HEK293 (cell line): ENCODE measurements at regions not wholly inside any gene's neighbourhood (a gene's known extent, or its start where the extent isn't known, plus 50 kb on each side); places are given as distances from the start of the nearest gene placed in this dataset.

Source experiments
- CTCF ChIA-PET: fragments of 350-600 bp; formaldehyde crosslinking; extraction: SDS; loops from one replicate; lab custom pipeline; 2021; ENCODE audit warnings: antibody characterized with exemption; lab: Yijun Ruan, JAX
- POLR2A ChIA-PET: fragments of 300-600 bp; formaldehyde crosslinking; extraction: SDS; loops from one replicate; lab custom pipeline; 2020; ENCODE audit warnings: antibody characterized with exemption, inconsistent platforms; lab: Yijun Ruan, JAX
- H3K27ac ChIP-seq: fragments of 200-500 bp; sonication (Bioruptor generic); 2 replicates; pipeline ENCODE4 v1.5.1; 2014; ENCODE audit warnings: low read depth, low read length, control low read depth, inconsistent platforms; ENCODE audit errors: extremely low read depth
- H3K36me3 ChIP-seq, 2 experiments: fragments of 200-500 bp in 1 of 2; sonication (Bioruptor generic) in 1 of 2; 1 replicate in 1 of 2; 2 replicates in 1 of 2; pipeline ENCODE4 v1.5.1; 2014 to 2017; ENCODE audit warnings: inconsistent platforms in 2 of 2, low read length in 2 of 2; ENCODE audit not compliant: control insufficient read depth in 2 of 2, insufficient read depth in 1 of 2
- H3K4me1 ChIP-seq: fragments of 200-500 bp; sonication (Bioruptor generic); 2 replicates; pipeline ENCODE4 v1.5.1; 2014; ENCODE audit warnings: mild to moderate bottlenecking, low read length, inconsistent platforms; ENCODE audit not compliant: control insufficient read depth, insufficient read depth
- H3K4me3 ChIP-seq: 2 replicates; pipeline ENCODE4 v1.5.1; 2011; ENCODE audit warnings: low read depth, mild to moderate bottlenecking, control low read depth, low read length, moderate library complexity
- H3K9me3 ChIP-seq: fragments of 200-500 bp; sonication (Bioruptor generic); 2 replicates; pipeline ENCODE4 v1.5.1; 2014; ENCODE audit warnings: low read depth, low read length, inconsistent platforms; ENCODE audit not compliant: control insufficient read depth, insufficient read depth
- GLI2 ChIP-seq: fragments of 450-650 bp; formaldehyde crosslinking; IDR thresholded peaks from 2 replicates; pipeline ENCODE4; 2017; ENCODE audit warnings: missing biosample characterization, missing genetic modification characterization, low read depth, borderline replicate concordance
- KLF1 ChIP-seq: fragments of 450-650 bp; formaldehyde crosslinking; IDR thresholded peaks from 2 replicates; pipeline ENCODE4 v1.5.1; 2016; ENCODE audit warnings: missing biosample characterization, missing genetic modification characterization
- KLF10 ChIP-seq: fragments of 450-650 bp; IDR thresholded peaks from 2 replicates; pipeline ENCODE4 v1.5.1; 2018; ENCODE audit warnings: missing biosample characterization, mild to moderate bottlenecking, missing genetic modification characterization
- MYNN ChIP-seq: fragments of 450-650 bp; formaldehyde crosslinking; IDR thresholded peaks from 2 replicates; pipeline ENCODE4 v1.5.1; 2016; ENCODE audit warnings: missing biosample characterization, missing genetic modification characterization, borderline replicate concordance
- YY1 ChIP-seq: fragments of 450-650 bp; formaldehyde crosslinking; IDR thresholded peaks from 2 replicates; pipeline ENCODE4 v1.5.1; 2018; ENCODE audit warnings: missing biosample characterization, missing genetic modification characterization
- ZBTB8A ChIP-seq: fragments of 450-650 bp; formaldehyde crosslinking; IDR thresholded peaks from 2 replicates; pipeline ENCODE4 v1.5.1; 2016; ENCODE audit warnings: missing biosample characterization, missing genetic modification characterization
- ZFP37 ChIP-seq: fragments of 450-650 bp; formaldehyde crosslinking; IDR thresholded peaks from 2 replicates; pipeline ENCODE4 v1.5.1; 2016; ENCODE audit warnings: missing biosample characterization, missing genetic modification characterization
- ZNF138 ChIP-seq: fragments of 450-650 bp; formaldehyde crosslinking; IDR thresholded peaks from 2 replicates; pipeline ENCODE4 v1.5.1; 2016; ENCODE audit warnings: missing biosample characterization, missing genetic modification characterization, borderline replicate concordance
- ZNF16 ChIP-seq: fragments of 450-650 bp; formaldehyde crosslinking; IDR thresholded peaks from 2 replicates; pipeline ENCODE4 v1.5.1; 2016; ENCODE audit warnings: low read depth, missing biosample characterization, missing genetic modification characterization
- ZNF394 ChIP-seq: fragments of 450-650 bp; formaldehyde crosslinking; IDR thresholded peaks from 2 replicates; pipeline ENCODE4 v1.5.1; 2016; ENCODE audit warnings: missing biosample characterization, missing genetic modification characterization, mild to moderate bottlenecking, moderate library complexity, borderline replicate concordance
- ZNF433 ChIP-seq: fragments of 450-650 bp; formaldehyde crosslinking; IDR thresholded peaks from 2 replicates; pipeline ENCODE4 v1.5.1; 2016; ENCODE audit warnings: missing biosample characterization, missing genetic modification characterization, low read depth
- ZNF501 ChIP-seq: fragments of 450-650 bp; formaldehyde crosslinking; IDR thresholded peaks from 2 replicates; pipeline ENCODE4 v1.5.1; 2016; ENCODE audit warnings: missing biosample characterization, missing genetic modification characterization
- ZNF555 ChIP-seq: fragments of 450-650 bp; formaldehyde crosslinking; conservative IDR thresholded peaks from 2 replicates; pipeline ENCODE4 v1.5.1; 2017; ENCODE audit warnings: missing biosample characterization, mild to moderate bottlenecking, missing genetic modification characterization, inconsistent platforms
- ZNF558 ChIP-seq: fragments of 450-650 bp; formaldehyde crosslinking; IDR thresholded peaks from 2 replicates; pipeline ENCODE4 v1.5.1; 2016; ENCODE audit warnings: missing biosample characterization, missing genetic modification characterization
- ZNF571 ChIP-seq: fragments of 450-650 bp; formaldehyde crosslinking; IDR thresholded peaks from 2 replicates; pipeline ENCODE4 v1.5.0; 2017; ENCODE audit warnings: missing biosample characterization, missing genetic modification characterization
- ZNF610 ChIP-seq: fragments of 450-650 bp; formaldehyde crosslinking; IDR thresholded peaks from 2 replicates; pipeline ENCODE4 v1.5.1; 2016; ENCODE audit warnings: missing biosample characterization, missing genetic modification characterization, borderline replicate concordance
- ZNF677 ChIP-seq: fragments of 450-650 bp; IDR thresholded peaks from 2 replicates; pipeline ENCODE4 v1.5.0; 2018; ENCODE audit warnings: missing biosample characterization, mild to moderate bottlenecking, missing genetic modification characterization, moderate library complexity
- ZSCAN23 ChIP-seq: fragments of 450-650 bp; formaldehyde crosslinking; IDR thresholded peaks from 2 replicates; pipeline ENCODE4 v1.5.1; 2016; ENCODE audit warnings: missing biosample characterization, missing genetic modification characterization
- TF ChIP-seq, protein P1 (sequence below): fragments of 450-650 bp; formaldehyde crosslinking; IDR thresholded peaks from 2 replicates; pipeline ENCODE4 v1.5.1; 2016; ENCODE audit warnings: missing biosample characterization, missing genetic modification characterization
- TF ChIP-seq, protein P2 (sequence below): fragments of 450-650 bp; formaldehyde crosslinking; IDR thresholded peaks from 2 replicates; pipeline ENCODE4 v1.5.1; 2016; ENCODE audit warnings: missing biosample characterization, missing genetic modification characterization, borderline replicate concordance
- TF ChIP-seq, protein P3 (sequence below): fragments of 450-650 bp; formaldehyde crosslinking; IDR thresholded peaks from 2 replicates; pipeline ENCODE4 v1.5.1; 2016; ENCODE audit warnings: missing biosample characterization, missing genetic modification characterization

DNA sequence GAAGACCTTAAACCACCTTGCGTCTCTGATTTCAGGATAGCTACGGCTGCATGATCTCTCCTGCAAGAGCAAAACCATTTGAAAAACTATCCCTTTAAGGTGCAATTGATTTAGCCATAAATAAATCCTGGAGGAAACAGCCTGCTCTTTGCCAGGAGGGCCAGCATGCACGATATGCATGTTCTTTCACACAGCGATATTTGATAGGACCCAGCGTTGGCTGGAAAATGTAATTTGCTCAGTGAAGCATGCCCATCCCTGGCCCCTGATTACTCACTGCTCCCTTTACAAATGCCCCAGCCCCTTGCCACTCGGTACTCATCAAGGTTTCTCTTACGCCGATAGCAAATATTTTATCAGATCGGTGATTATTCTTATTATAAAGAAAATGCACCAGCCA, 315.4 kb downstream of the CDH2 start (continued):
- TF ChIP-seq GLI2 (no peak), ZNF138 (tag by site-specific recombination) (no peak), KLF10 (tag by site-specific recombination) (no peak)
- TF ChIP-seq, protein P1, sequence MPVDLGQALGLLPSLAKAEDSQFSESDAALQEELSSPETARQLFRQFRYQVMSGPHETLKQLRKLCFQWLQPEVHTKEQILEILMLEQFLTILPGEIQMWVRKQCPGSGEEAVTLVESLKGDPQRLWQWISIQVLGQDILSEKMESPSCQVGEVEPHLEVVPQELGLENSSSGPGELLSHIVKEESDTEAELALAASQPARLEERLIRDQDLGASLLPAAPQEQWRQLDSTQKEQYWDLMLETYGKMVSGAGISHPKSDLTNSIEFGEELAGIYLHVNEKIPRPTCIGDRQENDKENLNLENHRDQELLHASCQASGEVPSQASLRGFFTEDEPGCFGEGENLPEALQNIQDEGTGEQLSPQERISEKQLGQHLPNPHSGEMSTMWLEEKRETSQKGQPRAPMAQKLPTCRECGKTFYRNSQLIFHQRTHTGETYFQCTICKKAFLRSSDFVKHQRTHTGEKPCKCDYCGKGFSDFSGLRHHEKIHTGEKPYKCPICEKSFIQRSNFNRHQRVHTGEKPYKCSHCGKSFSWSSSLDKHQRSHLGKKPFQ: no peak

DNA sequence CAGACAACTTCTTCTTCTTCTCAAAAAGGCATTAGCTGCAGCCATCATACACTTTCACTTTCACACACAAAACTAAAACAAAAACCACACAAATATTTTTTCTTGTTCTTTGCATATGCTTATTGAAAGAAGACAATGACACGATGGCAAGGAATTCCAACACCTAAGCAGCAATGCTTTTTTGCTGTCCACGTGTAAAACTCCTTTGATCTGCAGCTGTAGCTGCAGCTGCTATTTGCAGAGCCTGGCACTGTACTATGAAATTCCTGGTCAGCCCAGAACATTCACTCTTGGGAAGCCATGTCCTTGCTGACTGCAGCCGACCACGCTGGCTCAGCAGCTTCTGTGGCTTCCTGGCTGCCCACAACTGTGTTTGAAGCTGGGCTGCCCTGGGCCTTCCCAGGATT, 316.2 kb downstream of the CDH2 start:
- CTCF ChIA-PET: no interaction called here
- Histone ChIP-seq H3K36me3 (no peaks in the 10 kb centered on the region), H3K4me3 (no peak overlapping the region), H3K4me1 (no peaks in the 10 kb centered on the region; the same call in 1 of the 2 replicates), H3K27ac (no peak overlapping the region), H3K9me3 (no peaks in the 10 kb centered on the region)
- no peak for TF ChIP-seq ZSCAN23 (tag by site-specific recombination)
- TF ChIP-seq, protein P2, sequence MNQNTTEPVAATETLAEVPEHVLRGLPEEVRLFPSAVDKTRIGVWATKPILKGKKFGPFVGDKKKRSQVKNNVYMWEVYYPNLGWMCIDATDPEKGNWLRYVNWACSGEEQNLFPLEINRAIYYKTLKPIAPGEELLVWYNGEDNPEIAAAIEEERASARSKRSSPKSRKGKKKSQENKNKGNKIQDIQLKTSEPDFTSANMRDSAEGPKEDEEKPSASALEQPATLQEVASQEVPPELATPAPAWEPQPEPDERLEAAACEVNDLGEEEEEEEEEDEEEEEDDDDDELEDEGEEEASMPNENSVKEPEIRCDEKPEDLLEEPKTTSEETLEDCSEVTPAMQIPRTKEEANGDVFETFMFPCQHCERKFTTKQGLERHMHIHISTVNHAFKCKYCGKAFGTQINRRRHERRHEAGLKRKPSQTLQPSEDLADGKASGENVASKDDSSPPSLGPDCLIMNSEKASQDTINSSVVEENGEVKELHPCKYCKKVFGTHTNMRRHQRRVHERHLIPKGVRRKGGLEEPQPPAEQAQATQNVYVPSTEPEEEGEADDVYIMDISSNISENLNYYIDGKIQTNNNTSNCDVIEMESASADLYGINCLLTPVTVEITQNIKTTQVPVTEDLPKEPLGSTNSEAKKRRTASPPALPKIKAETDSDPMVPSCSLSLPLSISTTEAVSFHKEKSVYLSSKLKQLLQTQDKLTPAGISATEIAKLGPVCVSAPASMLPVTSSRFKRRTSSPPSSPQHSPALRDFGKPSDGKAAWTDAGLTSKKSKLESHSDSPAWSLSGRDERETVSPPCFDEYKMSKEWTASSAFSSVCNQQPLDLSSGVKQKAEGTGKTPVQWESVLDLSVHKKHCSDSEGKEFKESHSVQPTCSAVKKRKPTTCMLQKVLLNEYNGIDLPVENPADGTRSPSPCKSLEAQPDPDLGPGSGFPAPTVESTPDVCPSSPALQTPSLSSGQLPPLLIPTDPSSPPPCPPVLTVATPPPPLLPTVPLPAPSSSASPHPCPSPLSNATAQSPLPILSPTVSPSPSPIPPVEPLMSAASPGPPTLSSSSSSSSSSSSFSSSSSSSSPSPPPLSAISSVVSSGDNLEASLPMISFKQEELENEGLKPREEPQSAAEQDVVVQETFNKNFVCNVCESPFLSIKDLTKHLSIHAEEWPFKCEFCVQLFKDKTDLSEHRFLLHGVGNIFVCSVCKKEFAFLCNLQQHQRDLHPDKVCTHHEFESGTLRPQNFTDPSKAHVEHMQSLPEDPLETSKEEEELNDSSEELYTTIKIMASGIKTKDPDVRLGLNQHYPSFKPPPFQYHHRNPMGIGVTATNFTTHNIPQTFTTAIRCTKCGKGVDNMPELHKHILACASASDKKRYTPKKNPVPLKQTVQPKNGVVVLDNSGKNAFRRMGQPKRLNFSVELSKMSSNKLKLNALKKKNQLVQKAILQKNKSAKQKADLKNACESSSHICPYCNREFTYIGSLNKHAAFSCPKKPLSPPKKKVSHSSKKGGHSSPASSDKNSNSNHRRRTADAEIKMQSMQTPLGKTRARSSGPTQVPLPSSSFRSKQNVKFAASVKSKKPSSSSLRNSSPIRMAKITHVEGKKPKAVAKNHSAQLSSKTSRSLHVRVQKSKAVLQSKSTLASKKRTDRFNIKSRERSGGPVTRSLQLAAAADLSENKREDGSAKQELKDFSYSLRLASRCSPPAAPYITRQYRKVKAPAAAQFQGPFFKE (tag by site-specific recombination): no peak
- POLR2A ChIA-PET: no interaction called here

DNA sequence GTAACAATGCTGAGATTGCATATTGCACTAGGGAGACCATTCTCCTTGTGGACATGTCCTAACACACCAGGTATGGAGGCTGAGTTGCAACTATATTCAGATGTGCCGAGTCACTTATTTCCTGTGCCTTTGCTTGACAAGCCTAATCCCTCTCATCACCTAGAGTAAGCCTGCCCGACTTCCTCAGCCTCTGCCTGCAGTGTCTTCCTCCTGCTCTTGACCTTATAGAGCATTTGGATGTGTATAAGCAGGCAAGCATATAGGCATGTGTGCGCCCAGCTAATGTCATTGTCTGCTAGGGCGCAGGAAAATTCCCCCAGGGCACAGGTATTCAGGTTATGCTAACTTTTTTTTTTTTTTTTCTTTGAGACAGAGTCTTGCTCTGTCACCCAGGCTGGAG, 316.9 kb downstream of the CDH2 start:
- Histone ChIP-seq H3K4me3 (no peak overlapping the region), H3K9me3 (no peaks in the 10 kb centered on the region), H3K27ac (no peak overlapping the region), H3K36me3 (no peaks in the 10 kb centered on the region), H3K4me1 (no peaks in the 10 kb centered on the region; the same call in 1 of the 2 replicates)
- TF ChIP-seq ZNF394 (no peak), ZFP37 (tag by site-specific recombination) (no peak), ZNF610 (no peak), ZNF571 (tag by site-specific recombination) (no peak), MYNN (tag by site-specific recombination) (no peak), YY1 (no peak), ZNF558 (no peak), ZNF501 (tag by site-specific recombination) (no peak), ZNF555 (tag by site-specific recombination) (no peak), ZNF433 (tag by site-specific recombination) (no peak), ZNF677 (tag by site-specific recombination) (no peak), ZNF16 (tag by site-specific recombination) (no peak), ZBTB8A (tag by site-specific recombination) (no peak), KLF1 (tag by site-specific recombination) (no peak)
- TF ChIP-seq, protein P3, sequence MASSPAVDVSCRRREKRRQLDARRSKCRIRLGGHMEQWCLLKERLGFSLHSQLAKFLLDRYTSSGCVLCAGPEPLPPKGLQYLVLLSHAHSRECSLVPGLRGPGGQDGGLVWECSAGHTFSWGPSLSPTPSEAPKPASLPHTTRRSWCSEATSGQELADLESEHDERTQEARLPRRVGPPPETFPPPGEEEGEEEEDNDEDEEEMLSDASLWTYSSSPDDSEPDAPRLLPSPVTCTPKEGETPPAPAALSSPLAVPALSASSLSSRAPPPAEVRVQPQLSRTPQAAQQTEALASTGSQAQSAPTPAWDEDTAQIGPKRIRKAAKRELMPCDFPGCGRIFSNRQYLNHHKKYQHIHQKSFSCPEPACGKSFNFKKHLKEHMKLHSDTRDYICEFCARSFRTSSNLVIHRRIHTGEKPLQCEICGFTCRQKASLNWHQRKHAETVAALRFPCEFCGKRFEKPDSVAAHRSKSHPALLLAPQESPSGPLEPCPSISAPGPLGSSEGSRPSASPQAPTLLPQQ (tag by site-specific recombination): no peak
- ChIA-PET CTCF (interaction anchor here (0.7 kb wide), 1 partner anchor 74 kb away, joined by 7 read pairs; no protein-coding TSS in a partner anchor), POLR2A (no interaction called here)
